ENCODE measurements at regions not wholly inside any gene's neighbourhood (a gene's known extent, or its start where the extent isn't known, plus 50 kb on each side); places are given as distances from the start of the nearest gene placed in this dataset.

DNA sequence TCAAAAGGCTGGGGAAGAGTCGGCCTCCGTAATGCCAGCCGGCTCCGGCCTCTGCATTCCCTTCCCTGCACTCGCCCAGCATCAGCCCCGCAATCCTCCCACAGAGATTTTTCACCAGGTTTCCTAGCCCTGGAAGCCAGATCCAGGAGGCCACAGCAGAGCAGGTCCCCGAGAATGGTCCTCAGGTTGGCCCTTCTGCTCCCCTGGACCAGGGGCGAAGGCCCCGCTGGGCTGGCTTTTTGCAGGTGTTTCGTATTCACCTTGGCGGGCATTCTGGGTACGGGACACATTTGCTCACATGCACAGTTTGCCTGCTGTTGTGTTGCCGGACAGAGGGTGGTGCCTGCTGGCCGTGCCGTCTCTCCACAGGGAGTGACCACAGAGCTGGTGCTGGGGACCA lies 309.5 kb downstream of the NDUFA10 start:
- no peak overlapping the region for H3K4me2 ChIP-seq (ENCODE audit: control insufficient read depth, extremely low read depth, insufficient read depth, low read depth, low read length)
- H3K4me1 ChIP-seq (ENCODE audit: control insufficient read depth, extremely low read depth, insufficient read depth, low read length) = no peaks in the 10 kb centered on the region
- H4K20me1 ChIP-seq (ENCODE audit: control insufficient read depth, extremely low read depth, insufficient read depth, low read length) = no peaks in the 10 kb centered on the region
- no peak overlapping the region for H3K9ac ChIP-seq (ENCODE audit: control insufficient read depth, extremely low read depth, insufficient read depth, low read length)
- FAIRE-seq = no peak
- no peaks in the 10 kb centered on the region for H3K36me3 ChIP-seq (ENCODE audit: control insufficient read depth in 2 of 2, extremely low read depth in 1 of 2, insufficient read depth in 2 of 2, low read length in 2 of 2)
- no peaks in the 10 kb centered on the region for H3K27me3 ChIP-seq (ENCODE audit: control insufficient read depth, extremely low read depth, insufficient read depth, low read length)
- no peaks in the 10 kb centered on the region for H3K79me2 ChIP-seq (ENCODE audit: control insufficient read depth, insufficient read depth, low read length)
- TF ChIP-seq EZH2 (IDR thresholded peaks at IDR 0.05; ENCODE audit: low read length) = no peak
- TF ChIP-seq, protein P1, sequence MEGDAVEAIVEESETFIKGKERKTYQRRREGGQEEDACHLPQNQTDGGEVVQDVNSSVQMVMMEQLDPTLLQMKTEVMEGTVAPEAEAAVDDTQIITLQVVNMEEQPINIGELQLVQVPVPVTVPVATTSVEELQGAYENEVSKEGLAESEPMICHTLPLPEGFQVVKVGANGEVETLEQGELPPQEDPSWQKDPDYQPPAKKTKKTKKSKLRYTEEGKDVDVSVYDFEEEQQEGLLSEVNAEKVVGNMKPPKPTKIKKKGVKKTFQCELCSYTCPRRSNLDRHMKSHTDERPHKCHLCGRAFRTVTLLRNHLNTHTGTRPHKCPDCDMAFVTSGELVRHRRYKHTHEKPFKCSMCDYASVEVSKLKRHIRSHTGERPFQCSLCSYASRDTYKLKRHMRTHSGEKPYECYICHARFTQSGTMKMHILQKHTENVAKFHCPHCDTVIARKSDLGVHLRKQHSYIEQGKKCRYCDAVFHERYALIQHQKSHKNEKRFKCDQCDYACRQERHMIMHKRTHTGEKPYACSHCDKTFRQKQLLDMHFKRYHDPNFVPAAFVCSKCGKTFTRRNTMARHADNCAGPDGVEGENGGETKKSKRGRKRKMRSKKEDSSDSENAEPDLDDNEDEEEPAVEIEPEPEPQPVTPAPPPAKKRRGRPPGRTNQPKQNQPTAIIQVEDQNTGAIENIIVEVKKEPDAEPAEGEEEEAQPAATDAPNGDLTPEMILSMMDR (optimal IDR thresholded peaks at IDR 0.05 in 1 of 3, IDR thresholded peaks at IDR 0.05 in 1 of 3, conservative IDR thresholded peaks at IDR 0.05 in 1 of 3; ENCODE audit: extremely low read depth in 1 of 3, insufficient read depth in 2 of 3, low read length in 3 of 3) = no peak
- no peak for DNase-seq (ENCODE audit: low read depth, low spot score)
- dilution Hi-C loops (cut with MboI; ENCODE audit: extremely low pct_ligation_motif_present, low sequenced_read_pairs) = no loop called here
- H3K9me3 ChIP-seq (ENCODE audit: control insufficient read depth, low read depth, low read length) = peaks cover 4% of the 10 kb centered on the region
- no peaks in the 10 kb centered on the region for H3K9me1 ChIP-seq (ENCODE audit: control insufficient read depth, extremely low read depth, insufficient read depth, low read length)
- no peak overlapping the region for H2AFZ ChIP-seq (ENCODE audit: control insufficient read depth, low read length)
- no peak overlapping the region for H3K27ac ChIP-seq (ENCODE audit: control insufficient read depth, insufficient read depth, low read length)
- no peak overlapping the region for H3K4me3 ChIP-seq (ENCODE audit: control insufficient read depth in 2 of 3, extremely low read depth in 1 of 3, insufficient read depth in 2 of 3, low read depth in 1 of 3, low read length in 3 of 3)

DNA sequence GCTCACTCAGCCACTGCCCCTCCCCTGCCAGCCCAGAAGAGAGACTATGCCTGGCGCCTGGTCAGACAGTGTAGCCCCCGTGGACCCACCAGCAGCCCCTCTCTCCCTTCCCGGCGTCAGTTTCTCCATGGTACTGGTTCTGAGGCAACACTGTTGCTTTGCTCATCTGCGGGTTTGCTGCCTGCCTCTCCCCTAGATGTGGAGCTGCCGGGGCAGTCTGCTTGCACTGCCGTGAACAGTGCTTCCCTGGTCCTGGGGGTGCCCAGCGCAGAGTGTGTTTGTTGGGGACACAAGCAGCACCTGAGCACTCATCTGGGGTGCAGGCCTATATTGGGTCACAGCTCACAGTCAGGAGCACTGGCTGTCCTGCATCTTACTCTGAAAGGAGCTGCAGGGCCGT lies 309.9 kb downstream of the NDUFA10 start:
- no peak overlapping the region for H3K4me2 ChIP-seq (ENCODE audit: control insufficient read depth, extremely low read depth, insufficient read depth, low read depth, low read length)
- FAIRE-seq = no peak
- no peaks in the 10 kb centered on the region for H3K4me1 ChIP-seq (ENCODE audit: control insufficient read depth, extremely low read depth, insufficient read depth, low read length)
- dilution Hi-C loops (cut with MboI; ENCODE audit: extremely low pct_ligation_motif_present, low sequenced_read_pairs) = no loop called here
- H3K9ac ChIP-seq (ENCODE audit: control insufficient read depth, extremely low read depth, insufficient read depth, low read length) = no peak overlapping the region
- H3K4me3 ChIP-seq (ENCODE audit: control insufficient read depth in 2 of 3, extremely low read depth in 1 of 3, insufficient read depth in 2 of 3, low read depth in 1 of 3, low read length in 3 of 3) = no peak overlapping the region
- H3K27me3 ChIP-seq (ENCODE audit: control insufficient read depth, extremely low read depth, insufficient read depth, low read length) = no peaks in the 10 kb centered on the region
- H3K9me3 ChIP-seq (ENCODE audit: control insufficient read depth, low read depth, low read length) = peaks cover 4% of the 10 kb centered on the region
- no peaks in the 10 kb centered on the region for H3K9me1 ChIP-seq (ENCODE audit: control insufficient read depth, extremely low read depth, insufficient read depth, low read length)
- H4K20me1 ChIP-seq (ENCODE audit: control insufficient read depth, extremely low read depth, insufficient read depth, low read length) = no peaks in the 10 kb centered on the region
- TF ChIP-seq, protein P1 (optimal IDR thresholded peaks at IDR 0.05 in 1 of 3, IDR thresholded peaks at IDR 0.05 in 1 of 3, conservative IDR thresholded peaks at IDR 0.05 in 1 of 3; ENCODE audit: extremely low read depth in 1 of 3, insufficient read depth in 2 of 3, low read length in 3 of 3) = no peak
- no peak for TF ChIP-seq EZH2 (IDR thresholded peaks at IDR 0.05; ENCODE audit: low read length)
- no peaks in the 10 kb centered on the region for H3K79me2 ChIP-seq (ENCODE audit: control insufficient read depth, insufficient read depth, low read length)
- H2AFZ ChIP-seq (ENCODE audit: control insufficient read depth, low read length) = no peak overlapping the region
- no peak overlapping the region for H3K27ac ChIP-seq (ENCODE audit: control insufficient read depth, insufficient read depth, low read length)
- DNase-seq (ENCODE audit: low read depth, low spot score) = no peak
- no peaks in the 10 kb centered on the region for H3K36me3 ChIP-seq (ENCODE audit: control insufficient read depth in 2 of 2, extremely low read depth in 1 of 2, insufficient read depth in 2 of 2, low read length in 2 of 2)

All from keratinocyte (primary cell).